ENCODE measurements at regions not wholly inside any gene's neighbourhood (a gene's known extent, or its start where the extent isn't known, plus 50 kb on each side); places are given as distances from the start of the nearest gene placed in this dataset.
A peak's percentile ranks its signal among the peaks of the same experiment; 100 is the strongest.

DNA sequence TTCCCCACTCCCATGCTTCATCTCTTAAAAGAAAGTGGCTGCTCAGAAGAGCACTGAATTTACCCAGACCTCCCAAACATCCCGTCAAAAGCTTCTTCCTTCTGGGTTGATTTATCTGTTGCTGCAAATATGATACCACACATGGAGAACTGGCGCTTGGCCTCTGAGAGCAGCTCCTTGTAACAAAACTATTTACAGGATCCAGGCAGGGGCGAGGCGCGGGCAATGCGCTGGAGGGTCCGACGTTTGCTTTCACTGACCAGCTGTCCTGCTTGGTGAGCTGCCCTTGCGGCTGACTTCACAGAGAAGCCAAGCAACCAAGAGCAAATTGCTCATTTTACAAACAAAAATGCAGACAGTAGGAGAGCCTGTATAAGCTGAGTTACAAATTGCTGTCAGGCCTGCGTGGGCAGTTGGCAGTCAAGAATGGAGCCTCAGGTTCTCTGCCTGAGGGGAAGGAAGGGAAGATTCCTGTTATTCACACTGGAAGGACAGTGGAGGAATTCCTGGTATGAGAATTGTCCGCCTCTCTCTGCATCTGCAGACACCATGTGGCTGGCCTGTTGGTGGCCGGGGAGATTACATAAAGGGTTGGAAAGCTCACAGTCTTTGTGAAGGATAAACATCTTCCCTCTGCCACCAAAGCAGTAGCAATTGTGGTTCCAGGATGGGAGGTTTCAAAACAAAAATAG is 192.2 kb upstream of the LEF1 start:
- peak; percentile 86 for DNase-seq

- no peak for DNase-seq
Measured at GRCh38 chr4:108359986-108360681, 191.4 kb upstream of the LEF1 start.

- no peak for DNase-seq
Measured at GRCh38 chr4:108359130-108359985, 190.6 kb upstream of the LEF1 start.

DNA sequence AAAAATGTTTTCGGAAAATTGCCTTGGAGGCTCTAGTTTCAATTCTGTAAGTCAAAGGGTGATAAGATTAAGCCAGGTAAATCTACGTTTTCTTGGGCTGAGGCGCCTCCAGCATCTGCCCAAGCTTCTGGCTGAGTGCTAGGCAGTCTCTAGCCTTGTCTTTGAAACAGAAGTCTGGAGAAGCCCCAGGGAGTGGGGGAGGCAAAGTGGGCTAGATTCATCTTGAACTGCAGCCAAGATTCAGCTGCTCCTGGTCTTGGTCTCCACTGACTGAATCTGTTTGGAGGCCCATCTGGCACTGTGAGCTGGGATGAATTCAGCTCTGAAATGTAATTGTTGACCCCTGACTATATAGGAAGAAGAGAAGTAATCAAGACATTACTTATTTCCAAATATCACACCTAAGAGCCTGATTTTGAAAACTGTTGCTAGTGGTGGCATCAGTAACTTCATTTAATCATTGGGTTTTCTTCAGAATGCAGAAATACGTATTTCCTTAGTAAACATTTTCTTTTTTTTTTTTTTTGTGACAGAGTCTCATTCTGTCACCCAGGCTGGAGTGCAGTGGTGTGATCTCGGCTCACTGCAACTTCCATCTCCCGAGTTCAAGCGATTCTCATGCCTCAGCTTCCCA is 187.3 kb upstream of the LEF1 start:
- no peak for DNase-seq

- no peak for DNase-seq
Measured at GRCh38 chr4:108355186-108355901, 186.6 kb upstream of the LEF1 start.

- no peak for DNase-seq
Measured at GRCh38 chr4:108352664-108353308, 184.1 kb upstream of the LEF1 start.

GRCh38 chr4:108351791-108352190 is 183.1 kb upstream of the LEF1 start:
- DNase-seq = peak; percentile 23

DNA sequence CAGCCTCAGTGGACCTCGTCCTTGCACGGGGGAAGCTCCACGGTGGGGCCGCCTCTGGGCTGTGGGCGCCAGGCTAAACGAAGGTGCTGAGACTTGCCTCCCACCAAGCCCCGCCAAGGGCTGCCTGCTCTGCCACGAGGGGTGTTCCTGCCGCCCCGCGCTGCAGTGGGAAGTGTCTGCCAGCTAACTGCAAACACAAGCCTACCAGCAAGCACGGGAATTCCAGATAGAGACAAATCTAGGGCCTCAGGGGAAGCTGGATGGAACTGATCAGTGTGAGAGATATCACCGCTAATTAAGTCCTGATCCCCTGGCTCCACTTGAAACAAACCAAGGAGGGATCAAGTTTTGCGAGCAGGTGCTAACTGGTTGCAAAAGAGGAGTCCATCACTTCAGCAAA is 181.6 kb upstream of the LEF1 start:
- no peak for DNase-seq

DNA sequence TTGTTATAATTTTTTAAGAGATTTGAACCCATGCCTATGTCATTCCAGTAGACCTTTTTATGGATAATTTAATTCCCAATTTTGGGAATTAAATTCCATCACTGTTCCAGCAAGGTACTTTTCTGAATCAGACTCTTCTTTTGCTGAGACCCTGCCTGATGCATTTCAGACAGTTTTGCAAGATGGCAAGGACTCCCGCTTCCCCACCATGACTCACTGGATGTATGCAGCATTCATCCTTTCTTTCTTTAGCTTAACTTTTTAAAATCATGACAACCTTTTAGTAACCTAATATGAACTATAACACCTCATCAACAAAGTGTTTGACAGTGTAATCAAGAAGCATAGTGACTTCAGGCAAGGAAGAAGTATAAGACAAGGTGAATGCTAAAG is 178.1 kb upstream of the LEF1 start:
- DNase-seq = no peak

DNA sequence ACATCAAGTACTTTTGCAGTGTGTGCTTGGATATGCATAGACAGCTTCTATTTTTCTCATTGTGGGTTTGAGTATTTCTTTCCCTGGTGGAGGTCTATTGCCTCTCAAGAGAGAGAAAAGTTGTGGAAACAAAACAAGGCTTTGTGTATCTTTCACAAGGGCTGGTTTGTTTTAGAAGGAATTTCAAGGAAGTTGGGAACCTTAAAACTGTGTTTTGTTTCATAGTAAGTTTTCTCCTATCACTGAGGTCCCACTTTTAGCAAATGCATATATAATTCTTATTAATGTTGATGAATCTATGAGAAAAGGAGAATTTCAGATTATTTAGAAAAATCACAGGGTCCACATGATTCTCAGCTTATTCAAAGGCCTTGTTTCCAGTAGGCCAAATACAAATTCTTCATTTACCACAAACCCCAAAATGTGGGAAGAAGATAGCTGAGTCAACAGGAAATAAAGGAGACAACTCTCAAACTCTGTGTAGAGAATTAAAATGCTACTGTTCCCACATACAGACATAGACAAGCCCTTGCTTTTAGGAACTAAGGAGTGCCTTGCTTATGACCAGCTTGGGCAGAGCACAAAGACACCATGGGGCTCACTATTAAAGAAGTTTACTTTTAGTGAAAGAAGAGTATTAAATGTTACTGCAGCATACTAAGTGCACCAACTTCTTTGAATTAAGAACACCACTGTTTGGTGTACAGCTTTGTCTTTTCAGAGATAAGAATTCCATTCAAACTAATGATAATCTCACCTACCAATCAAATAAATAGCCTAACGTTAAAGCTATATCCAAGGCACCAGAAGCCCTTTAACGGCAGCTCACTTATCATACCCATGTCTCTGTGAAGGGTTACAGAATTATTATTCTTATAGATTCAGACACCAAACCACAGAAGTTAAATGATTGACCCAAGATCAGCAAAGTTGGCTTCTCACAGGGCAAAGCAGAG is 177.4 kb upstream of the LEF1 start:
- peak; percentile 38 for DNase-seq

DNA sequence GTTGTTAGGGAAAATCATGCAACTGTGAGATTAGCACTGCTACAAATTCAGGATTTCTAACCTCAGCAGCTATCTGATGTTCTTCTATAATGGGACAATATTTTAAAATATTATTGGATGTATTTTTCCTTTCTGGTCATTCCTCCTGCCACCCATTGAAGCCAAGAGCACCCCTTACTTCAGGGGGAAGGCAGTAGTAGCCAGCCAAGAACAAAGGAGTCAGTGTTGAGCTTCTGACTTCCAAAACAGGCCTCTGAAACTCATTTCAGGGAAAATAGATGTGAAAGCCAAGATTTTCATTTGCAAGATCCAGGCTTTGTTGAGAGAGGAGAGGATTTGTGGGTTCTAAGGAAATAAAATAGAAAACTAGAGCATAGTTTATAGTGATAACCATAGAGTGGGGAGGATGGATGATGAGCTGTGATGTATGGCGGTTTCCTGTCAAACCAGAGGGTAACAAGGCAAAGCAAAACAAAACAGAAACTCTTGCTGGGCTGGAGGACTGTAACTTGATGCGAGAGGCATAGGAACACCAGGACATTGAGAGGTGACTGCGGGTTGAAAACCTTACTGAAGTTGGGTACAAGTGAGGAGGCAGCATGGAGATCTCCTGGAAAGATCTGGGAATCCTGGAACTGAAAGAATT is 173.7 kb upstream of the LEF1 start:
- no peak for DNase-seq

DNA sequence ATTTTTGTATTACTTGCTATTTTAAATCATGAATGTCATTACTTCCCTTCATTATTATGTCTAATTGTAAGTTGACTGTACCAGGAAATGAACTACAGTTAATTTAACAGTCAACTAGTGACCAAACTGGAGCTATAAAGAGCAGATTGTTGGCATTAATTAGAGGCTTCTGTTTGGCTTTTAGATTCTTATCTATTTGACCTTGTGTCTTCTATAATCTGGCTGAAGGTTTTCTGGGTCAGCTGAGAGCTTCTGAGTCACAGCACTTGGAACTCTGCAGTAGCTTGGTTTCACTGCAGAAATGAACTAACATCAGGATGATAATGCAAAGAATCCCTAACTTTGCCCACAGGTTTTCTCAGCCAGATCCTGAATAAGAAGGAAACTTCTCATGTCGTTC is 169.2 kb upstream of the LEF1 start:
- no peak for DNase-seq

DNA sequence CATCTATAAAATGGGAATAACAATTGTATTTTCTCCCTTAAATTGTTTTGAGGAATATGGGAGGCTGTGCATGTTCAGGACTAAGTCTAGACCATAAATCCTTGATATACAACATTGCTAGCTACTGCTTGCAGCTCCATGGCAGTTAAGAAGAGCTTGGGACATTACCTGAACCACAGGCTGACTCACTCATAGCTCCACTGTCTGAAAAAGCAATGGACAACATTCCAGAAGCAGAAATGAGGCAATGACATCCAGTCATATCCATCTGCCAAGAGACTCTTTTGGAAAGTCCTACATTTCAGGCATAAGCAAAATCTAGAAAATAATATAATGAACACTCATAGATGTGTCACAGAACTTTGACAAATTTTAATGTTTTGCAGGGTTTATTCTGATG is 167.3 kb upstream of the LEF1 start:
- peak; percentile 56 for DNase-seq

DNA sequence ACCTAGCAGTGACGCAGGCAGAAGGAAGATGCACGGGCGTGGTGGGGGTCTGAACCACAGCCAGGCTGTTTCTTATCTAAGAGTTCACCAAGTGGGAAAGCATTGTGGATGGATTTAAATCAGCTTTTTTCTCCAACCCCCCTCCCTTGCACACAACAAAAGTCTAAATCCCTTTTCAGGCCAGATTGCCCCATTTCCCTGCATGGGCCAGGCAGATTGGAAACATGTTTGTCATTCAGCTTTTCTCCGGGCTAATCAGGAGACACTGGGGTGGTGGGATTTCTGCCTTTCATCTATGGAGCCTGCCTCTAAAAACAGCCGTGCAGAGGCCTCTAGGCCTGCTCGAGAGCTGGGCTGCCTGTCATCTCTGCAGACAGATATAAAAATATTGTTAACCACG is 166.3 kb upstream of the LEF1 start:
- no peak for DNase-seq

DNA sequence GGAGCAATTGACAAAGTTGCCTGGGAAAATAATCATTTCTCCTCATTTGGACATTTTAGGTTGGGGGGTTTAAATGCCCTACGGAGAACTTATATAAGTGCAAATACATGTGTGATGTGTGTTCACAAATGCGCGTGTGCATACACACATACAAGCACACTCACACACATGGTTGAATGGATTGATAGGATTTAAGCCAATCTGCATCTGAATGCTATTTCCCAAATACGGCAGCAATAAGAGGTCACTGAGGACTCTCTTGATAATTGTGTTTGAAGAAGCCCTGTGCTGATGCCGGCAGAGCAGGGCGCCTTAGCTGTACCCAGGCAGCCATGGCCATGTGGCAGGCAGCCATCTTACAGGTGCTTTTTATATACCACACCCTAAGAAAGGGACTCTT is 165.3 kb upstream of the LEF1 start:
- DNase-seq = no peak

DNA sequence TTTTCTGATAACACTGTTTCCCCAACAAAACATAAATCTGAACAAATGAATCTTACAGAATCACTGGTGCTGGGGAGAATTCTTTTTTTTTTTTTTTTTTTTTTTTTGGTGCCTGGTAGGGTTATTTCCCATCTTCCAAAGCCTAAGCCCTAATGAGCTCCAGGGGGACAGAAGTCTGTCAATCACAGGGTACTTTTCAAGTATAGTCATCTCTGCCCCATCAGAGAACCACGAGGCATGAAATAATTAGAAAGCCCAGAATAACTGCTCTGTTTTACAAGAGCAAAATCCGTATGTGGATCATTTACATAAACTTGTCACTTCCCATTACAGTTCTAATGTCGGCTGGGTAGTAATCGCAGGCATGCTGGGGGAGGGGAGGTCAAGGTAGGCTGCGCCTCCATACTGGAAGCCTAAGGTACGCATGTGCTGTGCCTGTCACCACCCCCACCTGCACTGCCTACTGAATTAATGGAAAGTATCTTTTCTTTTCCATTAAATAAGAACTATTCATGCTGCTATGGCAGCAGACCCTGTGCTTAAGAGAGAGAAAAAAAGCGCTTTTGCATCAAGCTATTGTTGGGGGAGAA is 164.7 kb upstream of the LEF1 start:
- no peak for DNase-seq

DNA sequence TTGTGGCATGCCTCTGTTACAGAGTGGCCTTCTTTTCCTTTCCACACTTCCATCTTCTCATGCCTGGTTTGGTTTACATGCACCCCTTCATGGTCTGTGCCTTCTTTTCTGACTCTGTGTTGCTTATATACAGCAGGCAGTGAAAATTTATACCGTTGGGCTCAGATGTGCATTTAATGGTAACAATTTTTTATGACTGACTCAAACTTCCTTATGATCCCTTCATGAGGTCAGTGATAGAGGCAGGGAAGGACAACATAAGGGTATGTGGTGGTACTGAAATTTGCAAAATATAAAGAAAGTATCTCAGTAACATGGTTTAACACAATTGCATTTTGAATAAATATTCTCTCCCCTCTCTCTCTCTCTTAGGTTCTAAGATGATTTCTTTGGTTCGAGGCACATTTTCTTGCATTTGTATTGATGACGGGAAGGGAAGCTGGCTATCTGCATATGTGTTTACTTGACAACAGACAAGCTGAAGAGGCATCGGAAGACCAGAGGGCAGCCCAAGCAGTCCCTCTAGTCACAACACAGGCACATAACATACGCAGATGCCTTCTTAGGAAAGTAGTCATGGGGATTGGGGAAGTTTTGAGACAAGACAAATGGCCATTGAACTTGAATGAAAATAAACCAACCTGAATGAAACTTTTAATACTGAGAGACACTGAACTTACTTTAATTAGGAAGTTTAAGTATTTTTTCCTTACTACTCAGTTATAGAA is 163.3 kb upstream of the LEF1 start:
- no peak for DNase-seq

DNA sequence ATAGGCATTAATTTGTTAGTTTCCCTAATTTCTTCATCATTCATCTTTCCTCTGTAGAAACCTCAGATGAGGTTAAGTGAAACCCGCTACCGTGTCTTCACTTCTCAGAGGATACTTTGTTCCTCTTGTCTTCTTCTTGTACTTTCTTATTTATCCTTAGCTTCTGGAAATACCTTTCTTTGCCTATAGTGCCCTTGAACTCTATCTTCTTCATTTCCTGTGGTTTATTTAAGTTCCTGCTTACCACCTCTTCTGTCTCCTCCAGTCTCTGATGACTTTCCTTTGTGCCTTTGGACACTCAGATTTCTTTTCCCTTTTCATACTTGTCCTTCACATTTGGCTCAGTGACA is 159.6 kb upstream of the LEF1 start:
- DNase-seq = no peak

- no peak for DNase-seq
Measured at GRCh38 chr4:108327642-108328382, 159.1 kb upstream of the LEF1 start.

Data from kidney glomerular epithelial cell (primary cell).